Ascending aorta (tissue), 2 donors: ENCODE measurements at regions not wholly inside any gene's neighbourhood (a gene's known extent, or its start where the extent isn't known, plus 50 kb on each side); places are given as distances from the start of the nearest gene placed in this dataset.

Experiments used
- DNase-seq, 2 donors: peaks; one replicate each; pipeline ENCODE4 v3.0.0-alpha.2; 2019; ENCODE audit warnings: low spot score in 2 of 2
- H3K27ac ChIP-seq, 2 donors: fragments of 200-600 bp; sonication (generic); one replicate each; pipeline ENCODE4 v1.5.1; 2016 to 2017; ENCODE audit warnings: mild to moderate bottlenecking in 1 of 2
- H3K27me3 ChIP-seq: fragments of 200-600 bp; sonication (generic); one replicate; pipeline ENCODE4 v1.5.1; 2017
- H3K36me3 ChIP-seq, 2 donors: fragments of 200-600 bp; sonication (generic); one replicate each; pipeline ENCODE4 v1.5.1; 2016
- H3K4me1 ChIP-seq, 2 donors: fragments of 200-600 bp; sonication (generic); one replicate each; pipeline ENCODE4 v1.5.1; 2016 to 2017; ENCODE audit warnings: mild to moderate bottlenecking in 1 of 2
- H3K4me3 ChIP-seq, 2 donors: fragments of 200-600 bp; sonication (generic); one replicate each; pipeline ENCODE4 v1.5.1; 2016 to 2017; ENCODE audit warnings: mild to moderate bottlenecking in 1 of 2
- H3K9me3 ChIP-seq, 2 donors: fragments of 200-600 bp; sonication (generic); one replicate each; pipeline ENCODE4 v1.5.1; 2016
- intact Hi-C: fragments of 100-400 bp; cut with DNase I; formaldehyde crosslinking; loops from one replicate; pipeline ENCODE4 v1.15.1; 2023
- TF ChIP-seq, protein P1 (sequence below), 3 experiments: fragments of 200-600 bp in 2 of 3; fragments of 450-650 bp in 1 of 3; sonication (generic) in 2 of 3; IDR thresholded peaks; one replicate each; pipeline ENCODE4 v1.5.1; 2016 to 2019; ENCODE audit warnings: antibody characterized with exemption in 3 of 3, mild to moderate bottlenecking in 1 of 3, moderate library complexity in 1 of 3

DNA sequence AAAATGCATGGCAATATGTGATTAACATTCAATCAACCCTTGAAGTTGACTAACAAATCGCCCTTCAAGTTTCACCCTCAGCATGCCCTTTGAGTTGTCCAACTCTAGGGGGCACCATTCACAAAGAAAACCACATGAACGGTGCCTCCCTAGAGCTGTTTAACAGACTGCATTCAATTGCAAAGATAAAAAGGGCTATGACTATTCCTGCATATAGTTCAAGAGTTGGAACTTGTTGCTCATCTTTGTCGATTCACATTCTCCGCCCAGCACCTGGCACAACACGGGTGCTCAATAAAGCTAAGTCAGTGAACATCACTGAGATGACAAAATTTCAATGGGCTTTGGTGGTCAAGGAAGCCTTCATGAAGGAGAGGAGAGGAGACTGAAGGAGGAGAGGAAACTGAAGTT, 69.6 kb upstream of the SLC30A5 start:
- Histone ChIP-seq H3K27me3 (no peaks in the 10 kb centered on the region), H3K4me3 (no peak overlapping the region), H3K27ac (no peak overlapping the region), H3K9me3 (no peaks in the 10 kb centered on the region), H3K36me3 (no peaks in the 10 kb centered on the region), H3K4me1 (no peaks in the 10 kb centered on the region)
- no peak for DNase-seq
- TF ChIP-seq, protein P1, sequence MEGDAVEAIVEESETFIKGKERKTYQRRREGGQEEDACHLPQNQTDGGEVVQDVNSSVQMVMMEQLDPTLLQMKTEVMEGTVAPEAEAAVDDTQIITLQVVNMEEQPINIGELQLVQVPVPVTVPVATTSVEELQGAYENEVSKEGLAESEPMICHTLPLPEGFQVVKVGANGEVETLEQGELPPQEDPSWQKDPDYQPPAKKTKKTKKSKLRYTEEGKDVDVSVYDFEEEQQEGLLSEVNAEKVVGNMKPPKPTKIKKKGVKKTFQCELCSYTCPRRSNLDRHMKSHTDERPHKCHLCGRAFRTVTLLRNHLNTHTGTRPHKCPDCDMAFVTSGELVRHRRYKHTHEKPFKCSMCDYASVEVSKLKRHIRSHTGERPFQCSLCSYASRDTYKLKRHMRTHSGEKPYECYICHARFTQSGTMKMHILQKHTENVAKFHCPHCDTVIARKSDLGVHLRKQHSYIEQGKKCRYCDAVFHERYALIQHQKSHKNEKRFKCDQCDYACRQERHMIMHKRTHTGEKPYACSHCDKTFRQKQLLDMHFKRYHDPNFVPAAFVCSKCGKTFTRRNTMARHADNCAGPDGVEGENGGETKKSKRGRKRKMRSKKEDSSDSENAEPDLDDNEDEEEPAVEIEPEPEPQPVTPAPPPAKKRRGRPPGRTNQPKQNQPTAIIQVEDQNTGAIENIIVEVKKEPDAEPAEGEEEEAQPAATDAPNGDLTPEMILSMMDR (IDR thresholded peaks at IDR 0.05), result peak in 2 of 3 experiments; percentile 18 to 19
- intact Hi-C loops, result no loop called here

DNA sequence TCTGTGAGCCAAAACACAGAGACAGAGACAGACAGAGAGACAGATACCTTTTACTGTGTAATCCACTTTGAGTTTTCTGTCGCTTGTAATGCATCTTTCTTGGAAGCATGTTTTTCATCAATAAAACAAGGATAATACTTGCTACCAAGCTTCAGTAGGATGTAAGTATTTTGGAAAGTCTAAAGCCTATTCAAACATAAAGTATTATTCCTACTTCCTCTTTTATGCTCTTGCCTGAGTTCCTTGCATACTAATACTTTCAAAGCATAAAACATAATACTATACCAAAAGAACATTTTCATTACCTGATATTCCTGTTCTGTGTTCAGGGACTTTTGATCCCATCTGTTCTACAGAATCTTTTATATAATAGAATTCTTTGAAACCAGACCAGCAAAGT, 64.5 kb upstream of the SLC30A5 start:
- H3K4me3 ChIP-seq, result no peak overlapping the region
- H3K4me1 ChIP-seq, result no peaks in the 10 kb centered on the region
- H3K27ac ChIP-seq, result no peak overlapping the region
- no peak for DNase-seq
- TF ChIP-seq, protein P1 (IDR thresholded peaks at IDR 0.05), result no peak
- H3K27me3 ChIP-seq, result no peaks in the 10 kb centered on the region
- intact Hi-C loops, result no loop called here
- no peaks in the 10 kb centered on the region for H3K9me3 ChIP-seq
- no peaks in the 10 kb centered on the region for H3K36me3 ChIP-seq

DNA sequence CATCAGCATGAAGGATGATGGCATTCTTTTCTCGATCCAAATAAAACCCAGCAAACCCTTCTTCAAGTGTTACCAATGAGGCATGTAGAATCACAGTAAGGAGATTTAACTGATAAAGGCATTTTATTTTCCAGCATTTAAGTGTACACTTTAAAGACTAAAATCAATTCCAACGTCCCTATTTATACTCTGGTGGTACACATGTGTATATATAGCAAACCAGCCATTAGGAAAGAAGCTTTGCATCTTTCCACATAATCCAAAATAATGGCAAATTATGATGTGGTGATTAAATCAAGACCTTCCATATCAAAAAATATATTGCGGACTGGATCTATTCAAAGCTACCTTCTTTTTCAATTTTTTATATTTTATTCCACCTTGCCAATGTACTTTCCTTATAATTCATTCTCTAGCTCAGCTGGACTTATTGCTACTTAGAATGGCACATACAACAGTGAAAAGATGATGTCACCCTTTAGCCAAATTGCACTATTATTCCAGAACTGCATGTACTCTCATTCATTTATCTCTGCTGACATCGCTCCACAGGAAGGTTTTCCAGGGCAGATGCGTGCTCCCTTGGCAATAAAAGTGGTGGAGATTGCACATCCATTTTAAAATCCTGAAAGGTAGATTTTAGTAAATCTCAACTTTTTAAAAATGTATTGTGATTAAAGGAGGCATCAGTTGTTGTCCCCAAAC, 63.3 kb upstream of the SLC30A5 start:
- Histone ChIP-seq H3K4me3 (no peak overlapping the region), H3K36me3 (no peaks in the 10 kb centered on the region), H3K27me3 (no peaks in the 10 kb centered on the region), H3K9me3 (no peaks in the 10 kb centered on the region), H3K4me1 (no peaks in the 10 kb centered on the region), H3K27ac (no peak overlapping the region)
- intact Hi-C loops, result no loop called here
- DNase-seq, result no peak
- TF ChIP-seq, protein P1 (IDR thresholded peaks at IDR 0.05), result no peak

DNA sequence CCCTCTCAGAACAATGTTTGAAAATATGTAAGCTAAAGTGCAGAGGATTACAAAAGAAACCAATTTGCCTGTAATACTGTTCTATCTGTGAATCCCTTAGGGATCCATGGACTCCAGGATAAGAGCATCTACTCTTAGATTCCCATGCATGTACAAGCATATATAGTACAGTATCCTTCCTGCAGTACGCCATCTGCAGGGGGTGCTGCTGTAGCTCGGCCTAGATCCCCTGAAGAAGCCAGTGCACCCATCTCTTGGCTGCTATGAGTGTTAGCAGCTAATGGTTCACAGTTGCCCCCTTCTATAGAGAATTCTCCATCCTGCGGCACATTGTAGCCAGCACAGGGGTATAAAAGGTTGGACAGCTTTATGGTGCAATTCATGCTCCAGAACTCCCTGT, 61.8 kb upstream of the SLC30A5 start:
- H3K27me3 ChIP-seq, result no peaks in the 10 kb centered on the region
- no peaks in the 10 kb centered on the region for H3K4me1 ChIP-seq
- no peak overlapping the region for H3K27ac ChIP-seq
- no peak for DNase-seq
- intact Hi-C loops, result no loop called here
- H3K4me3 ChIP-seq, result no peak overlapping the region
- H3K36me3 ChIP-seq, result no peaks in the 10 kb centered on the region
- TF ChIP-seq, protein P1 (IDR thresholded peaks at IDR 0.05), result no peak
- H3K9me3 ChIP-seq, result no peaks in the 10 kb centered on the region

DNA sequence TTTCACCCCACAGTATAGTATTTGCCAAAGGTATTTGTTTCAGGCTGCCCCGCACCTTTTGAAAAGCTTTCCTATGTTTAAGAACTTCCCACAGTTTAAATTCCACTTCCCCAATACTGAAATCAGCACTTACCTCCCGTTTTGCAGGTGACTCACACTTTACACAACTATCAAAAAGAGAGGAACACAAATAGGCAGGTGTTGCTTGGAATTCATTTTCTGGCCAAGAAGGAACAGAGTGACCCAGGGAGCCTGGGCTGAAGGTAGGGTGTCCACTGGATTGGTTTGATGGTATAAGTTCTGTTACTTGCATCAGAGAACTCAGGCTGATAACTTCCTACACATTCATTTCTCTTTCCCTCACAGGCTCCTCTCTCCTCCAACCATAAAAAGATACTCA, 60.1 kb upstream of the SLC30A5 start:
- Histone ChIP-seq H3K4me1 (no peaks in the 10 kb centered on the region), H3K36me3 (no peaks in the 10 kb centered on the region), H3K27ac (no peak overlapping the region), H3K4me3 (no peak overlapping the region), H3K9me3 (no peaks in the 10 kb centered on the region), H3K27me3 (no peaks in the 10 kb centered on the region)
- intact Hi-C loops, result no loop called here
- DNase-seq, result no peak
- TF ChIP-seq, protein P1 (IDR thresholded peaks at IDR 0.05), result no peak

- intact Hi-C loops, result no loop called here
- no peaks in the 10 kb centered on the region for H3K27me3 ChIP-seq
- H3K27ac ChIP-seq, result no peak overlapping the region
- H3K36me3 ChIP-seq, result no peaks in the 10 kb centered on the region
- no peak for DNase-seq
- TF ChIP-seq, protein P1 (IDR thresholded peaks at IDR 0.05), result no peak
- no peaks in the 10 kb centered on the region for H3K4me1 ChIP-seq
- no peak overlapping the region for H3K4me3 ChIP-seq
- H3K9me3 ChIP-seq, result no peaks in the 10 kb centered on the region
These were observed 58.9 kb upstream of the SLC30A5 start for GRCh38 chr5:69034898-69035297.
